Esophagus (tissue), 2 donors: ENCODE measurements at regions not wholly inside any gene's neighbourhood (a gene's known extent, or its start where the extent isn't known, plus 50 kb on each side); places are given as distances from the start of the nearest gene placed in this dataset.

Source experiments
- H3K27ac ChIP-seq, 2 donors: one replicate each; pipeline ENCODE4 v1.5.1; 2013; ENCODE audit warnings: low read depth in 2 of 2, mild to moderate bottlenecking in 2 of 2, inconsistent platforms in 1 of 2, low read length in 1 of 2, moderate library complexity in 1 of 2
- H3K27me3 ChIP-seq, 2 donors: one replicate each; pipeline ENCODE4 v1.6.1; 2013; ENCODE audit warnings: low read length in 2 of 2, control low read depth in 1 of 2, mild to moderate bottlenecking in 1 of 2; ENCODE audit not compliant: insufficient read depth in 2 of 2, control insufficient read depth in 1 of 2
- H3K36me3 ChIP-seq, 2 donors: one replicate each; pipeline ENCODE4 v1.6.1; 2013; ENCODE audit warnings: low read length in 1 of 2; ENCODE audit not compliant: control insufficient read depth in 2 of 2, insufficient read depth in 2 of 2
- H3K4me1 ChIP-seq, 2 donors: one replicate each; pipeline ENCODE4 v1.6.1; 2013; ENCODE audit warnings: low read length in 1 of 2; ENCODE audit not compliant: control insufficient read depth in 2 of 2, insufficient read depth in 2 of 2
- H3K4me3 ChIP-seq, 2 donors: one replicate each; pipeline ENCODE4 v1.5.1; 2013; ENCODE audit warnings: low read length in 2 of 2, mild to moderate bottlenecking in 2 of 2, low read depth in 1 of 2, moderate library complexity in 1 of 2
- H3K9me3 ChIP-seq, 2 donors: one replicate each; pipeline ENCODE4 v1.6.1; 2013; ENCODE audit warnings: mild to moderate bottlenecking in 2 of 2, low read depth in 1 of 2, low read length in 1 of 2, moderate library complexity in 1 of 2; ENCODE audit not compliant: control insufficient read depth in 2 of 2, insufficient read depth in 1 of 2
- WGBS, 2 donors: extraction: QIAGEN DNeasy Blood & Tissue Kit; methylation state at CpG; one replicate each; pipeline ENCODE4 v1.1.7; 2013; 5-methylcytosine and 5-hydroxymethylcytosine counted together
- donor health status: healthy with polysubstance abuse.
- donor health status: Bipolar disorder and iron deficiency.

- WGBS, 2 donors, result 34 to 43% methylated on average over 24 of the region's 24 CpGs
- no peaks in the 10 kb centered on the region for H3K4me1 ChIP-seq
- no peaks in the 10 kb centered on the region for H3K27me3 ChIP-seq
- no peaks in the 10 kb centered on the region for H3K36me3 ChIP-seq
- H3K4me3 ChIP-seq, result no peak overlapping the region
- no peaks in the 10 kb centered on the region for H3K9me3 ChIP-seq
- no peak overlapping the region for H3K27ac ChIP-seq
These were observed 55.7 kb upstream of the CNEP1R1 start for GRCh38 chr16:49969091-49970030.

DNA sequence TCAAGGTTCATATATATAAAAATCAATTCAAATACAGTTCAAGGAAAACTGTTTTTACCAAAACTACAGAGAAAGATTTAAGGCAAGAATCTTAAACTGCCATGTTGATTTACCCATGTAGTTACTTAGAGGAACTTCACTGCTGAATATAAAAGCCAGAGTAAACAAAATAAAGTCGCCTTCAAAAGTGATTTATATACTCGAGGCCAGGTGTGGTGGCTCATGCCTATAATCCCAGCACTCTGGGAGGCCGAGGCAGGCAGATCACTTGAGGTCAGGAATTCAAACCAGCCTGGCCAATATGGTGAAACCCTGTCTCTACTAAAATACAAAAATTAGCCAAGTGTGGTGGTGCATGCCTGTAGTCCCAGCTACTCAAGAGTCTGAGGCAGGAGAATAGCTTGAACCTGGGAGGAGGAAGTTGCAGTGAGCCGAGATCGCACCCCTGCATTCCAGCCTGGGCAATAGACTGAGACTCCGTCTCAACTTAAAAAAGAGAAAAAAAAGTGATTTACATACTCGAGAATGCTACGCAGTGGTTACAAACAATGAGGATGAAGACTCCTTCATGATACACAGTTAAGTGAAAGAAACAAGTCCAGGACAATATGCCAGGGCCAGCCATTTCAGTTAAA is 54.1 kb upstream of the CNEP1R1 start:
- no peak overlapping the region for H3K4me3 ChIP-seq
- H3K4me1 ChIP-seq, result no peaks in the 10 kb centered on the region
- H3K27ac ChIP-seq, result no peak overlapping the region
- H3K36me3 ChIP-seq, result no peaks in the 10 kb centered on the region
- WGBS, 2 donors, result 77 to 79% methylated on average over 8 of the region's 8 CpGs
- no peaks in the 10 kb centered on the region for H3K27me3 ChIP-seq
- no peaks in the 10 kb centered on the region for H3K9me3 ChIP-seq

- 76 to 77% methylated on average over 5 of the region's 5 CpGs for WGBS, 2 donors
- Histone ChIP-seq H3K27me3 (no peaks in the 10 kb centered on the region), H3K27ac (no peak overlapping the region), H3K4me1 (no peaks in the 10 kb centered on the region), H3K4me3 (no peak overlapping the region), H3K9me3 (no peaks in the 10 kb centered on the region), H3K36me3 (no peaks in the 10 kb centered on the region)
These were observed 52.7 kb upstream of the CNEP1R1 start for GRCh38 chr16:49972280-49972679.

GRCh38 chr16:49972961-49973360 is 52.1 kb upstream of the CNEP1R1 start:
- H3K27me3 ChIP-seq, result no peaks in the 10 kb centered on the region
- H3K9me3 ChIP-seq, result no peaks in the 10 kb centered on the region
- no peak overlapping the region for H3K4me3 ChIP-seq
- WGBS, 2 donors, result 71 to 72% methylated on average over 9 of the region's 9 CpGs
- H3K27ac ChIP-seq, result no peak overlapping the region
- H3K36me3 ChIP-seq, result no peaks in the 10 kb centered on the region
- H3K4me1 ChIP-seq, result no peaks in the 10 kb centered on the region
